HG02973 (cell line): ENCODE measurements at regions not wholly inside any gene's neighbourhood (a gene's known extent, or its start where the extent isn't known, plus 50 kb on each side); places are given as distances from the start of the nearest gene placed in this dataset.

Source experiments
- ATAC-seq: cut with Tn5 transposase; IDR thresholded peaks from one replicate; pipeline ENCODE4 v1.9.1; 2021; ENCODE audit warnings: moderate library complexity; ENCODE audit not compliant: unreplicated experiment

DNA sequence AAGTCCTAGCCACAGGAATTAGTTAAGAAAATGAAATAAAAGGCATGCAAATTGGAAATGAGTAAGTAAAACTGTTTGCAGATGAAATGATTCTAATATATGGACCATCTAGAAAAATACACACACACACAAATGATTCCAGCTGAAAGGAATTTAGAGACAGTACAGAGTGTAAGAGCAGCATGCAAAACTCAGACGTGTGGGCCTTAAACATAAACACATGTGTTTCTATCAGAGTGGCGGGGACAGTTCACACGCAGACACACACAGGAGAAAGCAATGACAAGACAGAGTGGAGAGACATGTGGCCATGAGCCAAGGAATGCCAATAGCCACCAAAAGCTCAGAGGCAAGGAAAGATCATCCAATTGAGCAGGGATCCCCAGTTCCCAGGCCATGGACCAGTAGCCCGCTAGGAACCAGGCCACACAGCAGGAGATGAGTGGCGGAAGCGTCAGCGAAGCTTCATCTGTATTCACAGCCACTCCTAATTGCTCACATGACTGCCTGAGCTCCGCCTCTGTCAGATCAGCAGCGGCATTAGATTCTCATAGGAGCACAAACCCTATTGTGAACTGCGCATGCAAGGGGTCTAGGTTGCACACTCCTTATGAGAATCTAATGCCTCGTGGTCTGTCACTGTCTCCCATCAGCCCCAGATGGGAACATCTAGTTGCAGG is 155.4 kb downstream of the ARL4C start:
- no peak for ATAC-seq

DNA sequence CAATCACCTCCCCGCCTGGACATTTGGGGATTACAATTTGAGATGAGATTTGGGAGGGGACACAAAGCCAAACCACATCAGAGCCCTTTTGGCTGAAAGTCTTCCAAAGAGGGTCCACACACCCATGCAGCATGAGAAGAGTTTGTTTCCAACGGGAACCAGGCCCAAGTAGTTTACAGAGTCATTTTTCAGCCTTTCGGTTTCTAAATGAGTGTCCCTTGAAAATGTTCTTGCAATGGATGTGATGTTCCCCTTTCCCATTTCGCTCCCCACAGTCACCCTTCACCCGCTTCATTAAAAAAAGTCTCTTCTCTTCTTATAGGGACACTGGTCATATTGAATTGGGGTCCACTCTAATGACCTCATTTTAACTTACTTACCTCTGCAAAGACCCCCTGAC is 157.4 kb downstream of the ARL4C start:
- ATAC-seq, result no peak

DNA sequence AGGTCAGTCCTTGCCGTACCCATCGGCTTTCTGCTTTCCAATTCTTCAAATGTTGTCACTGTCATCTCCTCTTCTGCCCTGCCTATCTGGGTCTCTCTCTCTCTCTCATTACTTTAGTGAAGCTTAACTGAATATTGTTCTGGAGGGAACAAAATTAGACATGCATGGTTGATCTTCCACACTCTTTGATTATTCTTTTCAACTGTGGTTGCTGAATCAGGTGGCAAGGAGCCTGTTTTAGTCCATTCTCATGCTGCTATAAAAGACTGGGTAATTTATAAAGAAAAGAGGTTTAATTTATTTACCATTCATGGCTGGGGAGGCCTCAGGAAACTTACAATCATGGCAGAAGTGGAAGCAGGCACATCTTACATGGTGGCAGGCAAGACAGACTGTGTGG is 157.9 kb downstream of the ARL4C start:
- ATAC-seq, result no peak

DNA sequence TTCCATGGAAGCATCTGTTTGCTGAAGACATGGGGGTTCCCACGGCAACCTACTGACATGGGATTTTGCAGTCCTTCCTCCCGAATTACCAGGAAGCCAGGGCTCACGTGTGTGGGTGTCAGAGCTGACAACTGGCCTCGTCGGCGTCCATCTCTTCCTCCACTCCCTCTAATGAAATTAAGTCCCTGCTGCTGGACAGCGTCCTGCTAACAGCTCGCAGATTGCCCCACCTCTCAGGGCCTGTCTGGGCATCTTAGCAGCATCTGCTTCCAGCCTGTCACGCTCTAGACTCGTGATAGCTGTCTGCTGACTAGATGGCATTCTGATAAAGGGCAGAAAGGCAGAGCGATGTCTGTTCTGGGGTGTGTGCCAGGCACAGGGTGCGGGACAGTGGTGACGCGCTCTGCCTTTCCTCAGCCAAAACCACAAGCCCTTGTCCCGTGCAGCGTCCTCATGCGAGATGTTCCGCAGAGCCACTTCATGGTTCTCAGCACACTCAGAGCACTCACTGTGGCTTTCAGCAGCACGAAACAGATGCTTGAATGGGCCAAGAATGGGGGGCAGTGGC is 161.1 kb downstream of the ARL4C start:
- ATAC-seq, result no peak

DNA sequence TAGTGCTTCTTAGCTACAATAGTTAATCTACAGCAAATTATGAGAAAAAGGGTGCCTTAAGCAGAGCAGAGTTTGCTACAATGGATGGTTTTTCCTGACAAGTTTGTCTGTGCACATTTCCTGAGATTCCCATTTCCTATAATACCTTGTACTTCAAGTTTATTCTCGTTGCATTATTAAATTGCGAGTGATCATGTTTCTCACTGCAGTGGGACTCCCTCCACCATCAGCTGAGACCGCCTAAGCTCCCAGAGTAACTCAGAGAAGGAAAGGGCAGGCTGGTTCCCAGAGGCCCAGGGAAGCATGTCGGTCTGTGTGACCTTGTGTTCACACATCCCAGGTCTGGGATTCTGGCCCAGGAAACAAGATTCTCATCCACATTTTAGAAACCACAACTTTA is 162.1 kb downstream of the ARL4C start:
- ATAC-seq, result no peak

DNA sequence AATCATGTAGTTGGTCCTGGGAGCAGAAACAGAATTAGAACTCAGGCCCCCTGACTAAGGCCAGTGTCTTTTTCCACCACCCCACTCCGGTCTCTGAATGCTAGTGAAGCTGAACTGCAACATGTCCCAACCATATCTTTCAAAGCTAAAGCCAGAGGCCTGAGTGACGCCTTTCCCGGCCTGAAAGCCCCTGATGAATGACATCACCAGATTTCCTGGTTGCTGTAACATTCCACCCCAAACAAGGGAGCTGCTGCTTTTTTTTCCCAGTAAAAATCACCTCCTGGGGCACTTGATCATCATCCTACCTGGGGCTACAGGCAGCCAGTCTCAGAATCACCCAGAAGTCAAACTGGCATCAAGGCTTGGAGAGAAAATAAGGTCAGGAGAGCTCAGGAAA is 162.7 kb downstream of the ARL4C start:
- no peak for ATAC-seq

DNA sequence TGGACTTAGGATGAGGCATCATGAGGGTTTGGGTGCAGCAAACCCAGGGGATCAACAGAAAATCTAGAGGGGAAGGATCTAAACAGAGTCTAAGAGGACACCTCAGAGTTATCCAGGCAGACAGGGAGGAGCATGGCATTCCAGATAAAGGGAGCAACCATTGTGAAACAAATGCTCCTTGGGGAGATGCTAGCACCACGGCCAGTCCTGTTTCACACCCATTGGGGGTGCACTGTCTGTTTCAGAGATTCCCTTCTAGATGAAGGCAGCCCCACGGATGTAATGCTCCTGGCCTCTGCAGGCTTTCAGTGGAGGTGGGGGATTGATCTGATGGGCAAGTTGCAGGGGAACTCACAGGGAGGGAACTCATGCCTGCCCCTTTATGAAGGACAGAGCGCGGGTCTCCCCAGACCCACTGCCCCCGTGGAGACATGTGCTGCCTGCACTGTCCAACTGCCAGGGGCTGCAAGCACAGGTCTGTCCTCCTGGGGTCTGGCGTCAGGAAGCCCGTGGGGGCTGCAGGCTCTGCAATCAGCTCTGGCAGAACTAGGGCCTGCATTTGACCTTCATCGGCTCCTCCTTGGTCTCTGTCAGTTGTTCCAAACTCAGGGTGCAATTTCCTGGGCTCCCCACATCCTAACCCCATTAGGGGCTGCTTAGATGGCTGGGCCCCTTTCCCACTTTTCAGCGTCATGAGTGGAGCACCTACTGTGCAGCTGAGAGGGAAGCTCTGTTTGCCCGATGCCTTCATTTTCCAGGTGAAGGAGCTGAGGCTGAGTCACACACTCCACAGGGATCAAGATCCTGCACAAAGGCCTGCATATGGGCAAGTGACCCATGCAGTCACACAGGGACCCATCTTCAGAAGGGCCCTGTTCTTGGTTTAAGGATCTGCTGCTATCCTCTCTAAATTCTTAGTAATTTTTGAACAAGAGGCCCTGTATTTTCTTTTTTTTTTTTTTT is 163.4 kb downstream of the ARL4C start:
- ATAC-seq, result no peak

DNA sequence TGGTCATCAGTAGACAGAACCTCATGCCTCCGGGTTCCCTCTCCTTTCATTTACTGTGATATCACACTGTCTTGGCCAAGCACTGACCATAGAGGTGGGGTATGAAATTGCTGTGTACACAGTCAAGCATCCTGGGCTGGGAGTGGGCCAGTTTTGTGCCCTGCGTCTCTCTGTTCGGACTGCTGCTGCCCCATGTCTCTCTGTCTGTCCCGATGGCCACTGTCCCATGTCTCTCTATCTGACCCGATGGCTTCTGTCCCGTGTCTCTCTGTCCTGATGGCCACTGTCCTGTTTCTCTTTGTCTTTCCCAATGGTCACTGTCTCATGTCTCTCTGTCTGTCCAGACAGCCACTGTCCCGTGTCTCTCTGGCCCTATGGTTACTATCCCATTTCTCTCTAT is 164.9 kb downstream of the ARL4C start:
- no peak for ATAC-seq

DNA sequence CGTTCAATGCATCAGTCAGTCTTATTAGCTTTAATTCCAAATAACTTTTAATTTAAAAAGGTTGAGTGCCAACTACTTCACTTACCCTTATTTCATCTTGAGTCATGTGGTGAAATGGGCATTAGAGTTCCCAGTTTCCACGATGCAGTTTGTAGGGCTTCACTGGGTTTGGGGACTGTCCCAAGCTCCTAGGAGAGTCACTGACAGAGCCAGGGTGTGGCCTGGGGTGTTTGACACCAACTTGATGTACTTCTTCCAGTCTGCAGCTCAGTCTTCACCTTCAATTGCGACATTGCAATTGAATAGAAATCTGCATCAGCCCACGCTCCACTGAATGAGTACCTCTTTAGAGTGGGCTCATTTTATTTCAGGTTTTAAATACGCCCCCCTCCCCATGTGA is 165.3 kb downstream of the ARL4C start:
- ATAC-seq, result no peak

DNA sequence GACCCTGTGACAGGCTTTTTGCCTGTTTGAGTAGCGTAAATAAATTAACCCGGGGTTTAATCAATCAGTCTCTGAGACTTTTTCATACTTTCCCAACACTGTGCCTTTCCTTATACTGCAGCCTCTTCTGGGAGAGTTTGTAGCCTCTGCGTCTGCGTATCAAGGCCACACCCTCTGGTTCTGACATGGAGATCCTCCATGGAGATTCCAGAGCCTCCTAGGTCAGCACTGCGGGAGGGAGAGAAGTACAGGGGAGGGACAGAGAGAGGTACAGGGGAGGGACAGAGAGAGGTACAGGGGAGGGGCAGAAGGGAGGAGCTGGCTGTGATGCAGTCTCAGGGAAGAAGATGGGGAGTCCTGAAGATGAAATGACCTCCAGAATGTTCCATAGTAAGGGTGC is 166.0 kb downstream of the ARL4C start:
- ATAC-seq, result no peak

DNA sequence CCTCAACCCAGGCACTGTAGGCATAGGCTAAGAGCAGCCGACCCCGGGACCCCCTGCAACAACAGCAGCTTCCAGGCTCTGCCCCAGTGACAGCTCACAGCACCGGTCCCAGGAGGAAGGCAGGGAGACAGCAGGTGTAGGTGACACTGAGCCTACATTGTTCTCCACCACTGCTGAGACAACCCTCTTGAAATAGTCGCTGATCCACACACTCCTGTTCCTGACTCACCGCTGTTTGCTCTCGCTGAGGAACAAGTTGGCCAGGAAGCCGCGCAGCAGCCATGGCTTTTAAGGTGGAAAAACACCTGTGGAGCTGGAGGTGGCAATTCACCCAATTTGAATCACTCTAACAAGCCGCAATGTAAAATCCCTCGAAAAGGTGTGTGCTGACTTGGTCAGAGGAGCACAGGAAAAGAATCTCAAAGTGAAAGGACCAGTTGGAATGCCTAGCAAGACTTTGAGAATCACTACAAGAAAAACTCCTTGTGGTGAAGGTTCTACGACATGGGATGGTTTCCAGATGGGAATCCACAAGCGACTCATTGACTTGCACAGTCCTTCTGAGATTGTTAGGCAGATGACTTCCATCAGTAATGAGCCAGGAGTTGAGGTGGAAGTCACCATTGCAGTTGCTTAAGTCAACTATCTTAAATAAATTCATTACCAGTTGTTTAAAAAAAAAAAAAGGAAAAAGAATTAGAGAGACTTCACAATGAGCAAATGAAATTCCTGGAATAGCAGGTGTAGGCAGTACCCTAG is 167.5 kb downstream of the ARL4C start:
- ATAC-seq, result no peak

DNA sequence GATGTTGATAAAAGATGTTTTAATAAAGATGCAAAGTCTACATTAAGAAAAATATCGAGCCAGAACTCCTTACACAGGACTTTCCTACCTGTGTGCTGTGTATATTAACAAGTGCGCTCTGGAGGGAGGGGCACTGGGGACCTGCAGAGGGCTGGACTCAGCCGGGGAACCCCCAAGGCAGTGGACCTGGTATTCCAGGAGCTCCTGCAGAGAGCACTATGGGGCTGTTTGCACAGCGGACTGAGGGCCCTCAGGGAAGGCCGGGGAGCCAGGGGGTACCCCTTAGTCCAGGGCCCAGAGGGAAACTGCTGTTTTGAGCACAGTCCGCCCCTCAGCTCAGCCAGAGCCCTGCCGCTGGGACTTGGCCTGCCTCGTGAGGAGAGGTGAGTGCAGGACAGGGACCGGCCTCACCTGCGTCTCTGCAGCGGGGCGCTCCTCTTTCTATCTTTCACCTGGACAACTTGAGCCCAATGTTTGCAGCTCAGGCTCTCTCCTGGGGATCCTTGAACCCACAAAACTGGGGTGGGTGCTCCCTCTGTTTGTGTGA is 168.4 kb downstream of the ARL4C start:
- no peak for ATAC-seq

DNA sequence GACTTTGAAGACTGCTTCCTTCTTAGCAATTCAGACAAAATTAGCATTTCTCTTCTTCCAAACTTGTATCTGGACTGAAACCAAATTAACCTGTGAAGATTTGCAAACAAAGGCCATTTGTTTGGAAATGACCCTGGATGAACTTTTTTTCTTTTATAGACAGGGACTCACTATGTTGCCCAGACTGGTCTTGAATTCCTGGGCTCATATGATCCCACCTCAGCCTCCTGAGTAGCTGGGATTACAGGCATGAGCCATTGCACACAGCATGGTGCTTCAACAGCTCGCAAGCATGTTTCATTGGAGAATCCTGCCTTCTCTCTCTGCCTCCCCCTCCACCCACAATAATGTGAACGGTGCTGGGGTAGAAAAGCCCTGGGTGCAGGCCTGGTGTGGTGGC is 170.2 kb downstream of the ARL4C start:
- ATAC-seq, result no peak

DNA sequence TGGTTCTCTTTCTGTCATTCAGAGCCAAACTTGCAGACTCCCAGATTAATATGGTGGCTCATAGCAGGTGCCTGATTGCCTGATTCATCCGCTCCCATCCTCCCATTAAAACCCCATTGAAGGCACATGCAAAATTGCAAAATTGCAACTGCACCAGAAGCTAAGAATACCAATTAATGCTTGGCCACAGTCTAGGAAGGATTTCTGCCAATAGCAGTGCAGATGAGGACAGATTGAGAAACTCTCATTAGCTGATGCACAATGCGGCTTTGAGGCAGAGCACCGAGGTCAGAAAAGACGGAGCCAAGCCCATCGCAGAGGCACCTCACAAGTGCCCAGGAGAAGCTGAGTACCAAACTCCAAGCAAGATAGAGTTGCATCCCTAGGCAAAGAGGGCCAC is 172.8 kb downstream of the ARL4C start:
- ATAC-seq, result no peak

DNA sequence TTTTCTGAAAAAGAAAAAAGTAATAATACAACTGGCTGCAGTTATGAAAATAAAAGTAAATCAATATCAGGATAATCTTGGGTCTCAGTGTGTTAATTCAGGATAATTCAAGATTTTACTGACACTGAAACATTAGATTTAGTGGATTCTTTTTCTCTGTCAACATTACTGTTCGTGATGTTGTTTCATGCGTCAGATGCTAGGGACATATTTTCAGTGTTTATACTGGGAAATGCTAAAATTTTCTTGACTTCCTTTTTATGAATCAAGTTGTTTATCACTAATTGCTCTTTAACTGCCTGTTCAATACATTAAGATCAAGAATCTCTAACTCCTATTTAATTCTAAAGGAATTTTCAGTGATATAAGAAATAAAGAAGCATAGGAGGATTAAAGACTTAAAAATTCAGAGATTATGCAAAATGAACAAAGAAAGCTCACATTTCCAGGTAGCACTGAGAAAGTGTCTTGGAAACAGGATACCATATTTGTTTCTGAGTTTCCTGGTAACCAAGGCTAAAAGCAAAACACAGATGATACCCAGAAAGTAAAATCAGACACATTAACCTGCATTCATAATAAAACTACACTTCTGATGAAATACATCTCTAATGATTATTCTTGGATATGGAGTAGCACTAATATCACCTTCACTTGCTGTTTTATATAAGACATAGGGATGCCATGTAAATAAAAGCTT is 174.0 kb downstream of the ARL4C start:
- ATAC-seq, result no peak

DNA sequence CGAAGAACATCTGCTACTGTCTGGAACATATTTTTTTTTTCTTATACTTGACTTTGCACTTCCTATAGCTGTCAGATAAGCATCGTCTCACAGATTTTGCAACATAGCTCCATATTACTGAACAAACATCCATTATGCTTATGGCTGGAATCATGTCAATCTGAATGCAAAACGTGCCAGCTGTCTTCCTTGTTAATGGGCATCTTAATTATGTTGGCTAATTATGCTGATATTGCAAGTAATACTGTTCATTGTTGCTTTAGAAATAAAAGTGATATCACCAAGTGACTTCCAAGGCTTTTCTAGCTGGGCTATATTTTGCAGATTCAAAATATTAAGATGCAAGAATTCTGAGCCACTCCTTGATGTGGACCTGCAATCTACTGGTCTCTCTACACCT is 176.8 kb downstream of the ARL4C start:
- no peak for ATAC-seq

DNA sequence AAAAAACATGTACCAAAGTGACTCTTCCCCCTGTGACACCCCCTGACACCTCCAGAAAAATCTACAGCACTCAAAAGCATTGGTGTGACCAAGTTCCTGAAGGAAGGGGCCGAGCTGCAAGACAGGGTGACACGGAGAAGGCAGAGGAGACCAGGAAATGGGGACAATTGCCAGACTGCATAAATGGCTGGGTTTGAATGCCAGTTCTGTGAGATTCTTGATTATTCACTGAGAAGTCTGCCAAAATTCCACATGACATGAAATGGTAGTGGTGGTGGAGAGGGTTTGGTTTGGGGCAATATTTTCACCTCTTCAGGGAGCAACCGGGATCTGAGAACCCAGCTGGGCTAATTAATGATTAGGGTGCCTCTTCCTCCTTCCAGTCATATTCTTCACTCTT is 178.5 kb downstream of the ARL4C start:
- ATAC-seq, result no peak

DNA sequence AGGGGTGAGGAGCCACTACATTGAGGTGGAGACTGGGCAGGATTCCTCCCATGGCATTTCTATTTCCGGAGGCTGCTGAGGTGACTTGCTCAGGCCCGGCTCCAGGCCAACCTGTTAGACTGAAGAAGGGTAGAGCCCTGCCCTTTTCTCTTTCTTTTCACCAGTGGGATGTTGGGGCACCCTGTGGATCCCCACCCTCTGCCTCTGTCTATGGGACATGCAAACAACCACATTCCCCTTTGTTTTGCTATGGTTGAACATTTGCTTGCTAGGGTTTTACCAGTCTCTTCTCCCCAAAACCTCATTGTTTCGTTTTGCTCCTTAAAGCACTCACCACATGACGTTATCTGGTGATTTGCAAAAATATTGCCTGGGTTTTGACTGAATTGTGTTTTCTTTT is 183.3 kb downstream of the ARL4C start:
- no peak for ATAC-seq

DNA sequence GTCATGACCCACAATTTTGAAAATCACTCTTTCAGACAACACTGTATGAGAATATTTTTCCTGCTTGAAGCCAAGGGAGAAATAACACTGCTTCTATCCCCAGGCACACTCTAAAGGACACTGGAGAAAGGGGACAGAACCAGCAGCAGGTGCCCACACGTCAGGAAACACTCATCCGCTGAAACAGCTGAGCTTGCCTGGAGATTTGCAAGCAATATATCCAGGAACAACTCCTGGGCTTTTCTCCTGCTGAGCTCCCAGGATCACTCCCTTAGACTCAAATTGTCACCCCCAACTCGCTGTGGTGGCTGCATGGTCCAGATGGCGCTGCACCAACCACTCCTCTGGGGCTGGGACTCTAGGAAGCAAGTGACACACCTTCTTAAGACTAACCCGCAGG is 186.7 kb downstream of the ARL4C start:
- ATAC-seq, result no peak

DNA sequence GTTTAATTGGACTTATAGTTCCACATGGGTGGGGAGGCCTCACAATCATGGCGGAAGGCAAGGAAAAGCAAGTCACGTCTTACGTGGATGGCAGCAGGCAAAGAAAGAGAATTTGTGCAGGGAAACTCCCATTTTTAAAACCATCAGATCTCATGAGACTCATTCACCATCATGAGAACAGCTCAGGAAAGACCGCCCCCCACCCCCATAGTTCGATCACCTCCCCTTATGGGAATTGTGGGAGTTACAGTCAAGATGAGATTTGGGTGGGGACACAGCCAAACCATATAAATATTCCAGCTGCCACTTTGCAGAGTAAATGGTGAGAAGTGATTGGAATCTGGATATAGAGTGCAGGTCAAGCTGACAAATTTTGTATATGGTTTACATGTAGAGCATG is 187.4 kb downstream of the ARL4C start:
- no peak for ATAC-seq
